HepG2 (cell line): ENCODE measurements at regions not wholly inside any gene's neighbourhood (a gene's known extent, or its start where the extent isn't known, plus 50 kb on each side); places are given as distances from the start of the nearest gene placed in this dataset.

ENCODE experiments used
- EP300 ChIP-seq, 3 experiments: sonication (generic) in 1 of 3; formaldehyde crosslinking in 1 of 3; IDR thresholded peaks; 2 replicates each; pipeline versions ENCODE4 v1.5.1 to v1.6.1; 2011 to 2020; ENCODE audit warnings: low read depth in 2 of 3, low read length in 2 of 3, borderline replicate concordance in 1 of 3, improper control_type of control experiment in 1 of 3, mild to moderate bottlenecking in 1 of 3, missing genetic modification reagents in 1 of 3, moderate library complexity in 1 of 3
- EZH2 ChIP-seq: conservative IDR thresholded peaks from 2 replicates; pipeline ENCODE4 v1.6.1; 2012; ENCODE audit warnings: mild to moderate bottlenecking, low read depth, low read length, moderate library complexity
- GATAD2A ChIP-seq: IDR thresholded peaks from 2 replicates; pipeline ENCODE4 v1.6.1; 2016
- MAFK ChIP-seq, 2 experiments: IDR thresholded peaks in 1 of 2; conservative IDR thresholded peaks in 1 of 2; 2 replicates each; pipeline ENCODE4 v1.6.1; 2011; ENCODE audit warnings: improper control_type of control experiment in 2 of 2, low read length in 2 of 2
- NONO ChIP-seq, 2 experiments: fragments of 450-650 bp in 1 of 2; sonication (generic) in 1 of 2; formaldehyde crosslinking in 1 of 2; IDR thresholded peaks in 1 of 2; conservative IDR thresholded peaks in 1 of 2; 2 replicates each; pipeline versions ENCODE4 v1.6.1 to v1.8.0; 2017 to 2022; ENCODE audit warnings: mild to moderate bottlenecking in 1 of 2, missing genetic modification reagents in 1 of 2, moderate library complexity in 1 of 2
- NR1H2 ChIP-seq: sonication (generic); formaldehyde crosslinking; IDR thresholded peaks from 2 replicates; pipeline ENCODE4 v1.8.1; 2022; ENCODE audit warnings: low read depth, missing genetic modification reagents, borderline replicate concordance
- PCBP2 ChIP-seq: fragments of 200-400 bp; formaldehyde crosslinking; optimal IDR thresholded peaks from 2 replicates; pipeline ENCODE3; 2018; ENCODE audit warnings: low read length, low read depth; ENCODE audit not compliant: poor library complexity, severe bottlenecking
- SRSF1 ChIP-seq: fragments of 200-400 bp; formaldehyde crosslinking; optimal IDR thresholded peaks from 2 replicates; pipeline ENCODE3; 2017; ENCODE audit warnings: mild to moderate bottlenecking, low read depth, low read length, moderate library complexity
- ZBTB44 ChIP-seq: sonication (generic); formaldehyde crosslinking; IDR thresholded peaks from 2 replicates; pipeline ENCODE4 v1.4.0; 2020; ENCODE audit warnings: missing genetic modification reagents
- ZNF124 ChIP-seq: sonication (generic); formaldehyde crosslinking; IDR thresholded peaks from 2 replicates; pipeline ENCODE4 v1.4.0; 2020; ENCODE audit warnings: missing genetic modification reagents
- ZNF232 ChIP-seq: sonication (generic); formaldehyde crosslinking; IDR thresholded peaks from 2 replicates; pipeline ENCODE4 v1.4.0; 2020; ENCODE audit warnings: missing genetic modification reagents, borderline replicate concordance
- ZNF777 ChIP-seq: sonication (generic); formaldehyde crosslinking; IDR thresholded peaks from 2 replicates; pipeline ENCODE4 v1.4.0; 2020; ENCODE audit warnings: missing genetic modification reagents
- ZNF790 ChIP-seq: sonication (generic); formaldehyde crosslinking; IDR thresholded peaks from 2 replicates; pipeline ENCODE4 v1.8.0; 2022; ENCODE audit warnings: missing genetic modification reagents, mild to moderate bottlenecking, borderline replicate concordance
- TF ChIP-seq, protein P1 (sequence below): sonication (generic); IDR thresholded peaks from 2 replicates; pipeline ENCODE4 v1.6.1; 2016; ENCODE audit warnings: low read depth, borderline replicate concordance

DNA sequence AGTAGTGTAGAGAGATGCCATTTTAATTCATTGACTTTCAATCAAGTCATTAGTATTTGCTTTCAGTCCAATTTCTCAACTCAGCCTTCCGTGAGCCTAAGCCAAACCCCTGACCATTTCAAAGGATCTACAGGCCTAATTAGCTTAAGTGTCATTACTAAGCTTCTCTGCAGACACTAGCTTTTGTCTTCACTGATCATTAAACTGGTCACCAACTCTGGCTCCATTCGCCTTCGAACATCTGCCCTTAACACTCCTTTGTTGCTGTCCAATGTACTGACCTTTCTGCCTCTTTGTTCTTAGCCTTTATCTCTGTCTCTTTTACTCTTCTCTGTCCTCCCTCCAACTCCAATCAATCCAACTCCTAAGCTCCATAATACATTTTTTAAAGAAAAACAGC, 299.3 kb downstream of the DIRAS2 start:
- TF ChIP-seq MAFK (conservative IDR thresholded peaks at IDR 0.05 in 1 of 2, IDR thresholded peaks at IDR 0.05 in 1 of 2; ENCODE audit: low read length in 2 of 2), result no peak
- TF ChIP-seq EP300 (IDR thresholded peaks at IDR 0.05; ENCODE audit: low read depth in 2 of 2, low read length in 2 of 2), result no peak
- TF ChIP-seq EP300 (CRISPR knock-in tag; IDR thresholded peaks at IDR 0.05; ENCODE audit: borderline replicate concordance), result no peak
- no peak for TF ChIP-seq ZNF777 (CRISPR knock-in tag)
- no peak for TF ChIP-seq EZH2
- TF ChIP-seq PCBP2, result no peak
- TF ChIP-seq ZNF232 (CRISPR knock-in tag), result no peak
- no peak for TF ChIP-seq GATAD2A (CRISPR knock-in tag)
- TF ChIP-seq ZNF124, result no peak
- TF ChIP-seq NR1H2, result no peak
- TF ChIP-seq, protein P1, sequence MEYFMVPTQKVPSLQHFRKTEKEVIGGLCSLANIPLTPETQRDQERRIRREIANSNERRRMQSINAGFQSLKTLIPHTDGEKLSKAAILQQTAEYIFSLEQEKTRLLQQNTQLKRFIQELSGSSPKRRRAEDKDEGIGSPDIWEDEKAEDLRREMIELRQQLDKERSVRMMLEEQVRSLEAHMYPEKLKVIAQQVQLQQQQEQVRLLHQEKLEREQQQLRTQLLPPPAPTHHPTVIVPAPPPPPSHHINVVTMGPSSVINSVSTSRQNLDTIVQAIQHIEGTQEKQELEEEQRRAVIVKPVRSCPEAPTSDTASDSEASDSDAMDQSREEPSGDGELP, result no peak
- TF ChIP-seq NONO (IDR thresholded peaks at IDR 0.05), result no peak
- no peak for TF ChIP-seq NONO (CRISPR knock-in tag; conservative IDR thresholded peaks at IDR 0.05)
- TF ChIP-seq SRSF1, result no peak
- no peak for TF ChIP-seq ZBTB44 (CRISPR knock-in tag)
- TF ChIP-seq ZNF790 (CRISPR knock-in tag), result no peak
